ENCODE measurements at regions not wholly inside any gene's neighbourhood (a gene's known extent, or its start where the extent isn't known, plus 50 kb on each side); places are given as distances from the start of the nearest gene placed in this dataset.

DNA sequence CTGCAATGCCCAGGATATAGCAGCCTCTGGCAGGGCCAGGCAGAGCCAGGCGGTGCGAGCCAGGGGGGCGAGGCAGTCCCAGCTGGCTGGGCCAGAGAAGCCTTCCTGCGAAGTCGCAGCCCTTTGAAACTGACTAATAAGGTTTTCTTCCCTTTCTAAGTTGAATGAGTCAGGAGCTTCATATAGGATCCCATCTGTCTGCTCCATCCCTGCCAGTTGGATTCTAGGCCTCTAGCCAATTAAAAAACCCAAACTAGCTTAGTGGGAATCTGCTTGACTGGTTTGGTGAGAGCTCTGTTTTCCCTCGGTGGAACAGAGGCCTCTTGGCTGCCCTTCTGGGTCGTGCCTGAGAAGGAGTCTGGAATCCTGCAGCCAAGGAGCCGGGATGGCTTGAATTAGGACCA is 70.1 kb upstream of the RAPGEF1 start:
- Histone ChIP-seq H3K27me3 (ENCODE audit: insufficient read depth, low read length) (no peaks in the 10 kb centered on the region), H3K4me1 (ENCODE audit: insufficient read depth, low read length) (peaks cover 14% of the 10 kb centered on the region), H3K9ac (ENCODE audit: low read depth, low read length) (no peak overlapping the region), H3K9me3 (ENCODE audit: insufficient read depth, low read depth, low read length) (no peaks in the 10 kb centered on the region), H3K36me3 (ENCODE audit: insufficient read depth, low read depth, low read length) (no peaks in the 10 kb centered on the region), H3K4me3 (ENCODE audit: low read length) (no peak overlapping the region), H3K27ac (ENCODE audit: low read length) (no peak overlapping the region)

DNA sequence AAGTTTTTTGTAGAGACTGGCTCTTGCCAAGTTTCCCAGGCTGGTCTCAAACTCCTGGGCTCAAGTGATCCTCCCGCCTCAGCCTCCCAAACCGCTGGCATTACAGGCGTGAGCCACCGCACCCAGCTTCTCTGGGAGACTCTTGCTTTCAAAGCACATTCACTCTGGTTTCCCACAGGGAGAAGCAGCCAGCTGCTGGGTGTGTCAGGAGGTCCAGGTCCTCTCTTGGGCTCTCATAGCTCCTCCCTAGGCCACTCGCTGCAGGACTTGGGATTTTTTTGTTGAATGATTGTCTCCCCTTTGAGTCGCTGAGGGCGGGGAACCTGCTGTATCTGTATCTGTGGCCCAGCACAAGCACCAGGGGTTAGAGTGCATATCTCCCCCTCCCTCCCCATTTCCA is 68.4 kb upstream of the RAPGEF1 start:
- Histone ChIP-seq H3K4me3 (ENCODE audit: low read length) (no peak overlapping the region), H3K4me1 (ENCODE audit: insufficient read depth, low read length) (peaks cover 14% of the 10 kb centered on the region), H3K36me3 (ENCODE audit: insufficient read depth, low read depth, low read length) (no peaks in the 10 kb centered on the region), H3K27me3 (ENCODE audit: insufficient read depth, low read length) (no peaks in the 10 kb centered on the region), H3K9me3 (ENCODE audit: insufficient read depth, low read depth, low read length) (no peaks in the 10 kb centered on the region), H3K27ac (ENCODE audit: low read length) (no peak overlapping the region), H3K9ac (ENCODE audit: low read depth, low read length) (peak overlapping the region; percentile 20; the same call in 1 of the 2 replicates)

GRCh38 chr9:131807144-131807983 is 67.5 kb upstream of the RAPGEF1 start:
- Histone ChIP-seq H3K9me3 (ENCODE audit: insufficient read depth, low read depth, low read length) (no peaks in the 10 kb centered on the region), H3K27me3 (ENCODE audit: insufficient read depth, low read length) (no peaks in the 10 kb centered on the region), H3K36me3 (ENCODE audit: insufficient read depth, low read depth, low read length) (no peaks in the 10 kb centered on the region), H3K9ac (ENCODE audit: low read depth, low read length) (peak overlapping the region; percentile 62; the same call in 1 of the 2 replicates), H3K27ac (ENCODE audit: low read length) (no peak overlapping the region), H3K4me3 (ENCODE audit: low read length) (peak overlapping the region; percentile 66), H3K4me1 (ENCODE audit: insufficient read depth, low read length) (peaks cover 14% of the 10 kb centered on the region)

DNA sequence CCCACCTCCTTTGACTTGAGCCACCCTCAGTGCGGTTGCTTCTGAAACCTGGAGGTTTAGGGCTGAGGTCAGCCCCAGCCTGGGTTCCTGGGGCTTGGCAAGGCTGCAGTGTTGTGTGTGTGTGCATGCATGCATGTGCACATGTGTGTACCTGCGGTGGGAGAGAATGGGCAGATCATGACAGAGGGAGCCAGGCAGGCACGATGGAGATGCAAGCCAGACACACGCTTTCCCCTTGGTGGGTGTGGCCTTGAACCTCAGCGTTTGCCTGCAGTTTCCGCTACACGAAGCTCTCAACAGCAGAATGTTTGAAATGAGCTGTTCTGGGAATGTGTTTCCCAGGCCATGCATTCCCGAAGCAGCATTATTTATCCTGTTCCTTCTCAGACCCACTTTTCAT is 65.9 kb upstream of the RAPGEF1 start:
- H3K27me3 ChIP-seq (ENCODE audit: insufficient read depth, low read length): no peaks in the 10 kb centered on the region
- H3K27ac ChIP-seq (ENCODE audit: low read length): no peak overlapping the region
- H3K9me3 ChIP-seq (ENCODE audit: insufficient read depth, low read depth, low read length): no peaks in the 10 kb centered on the region
- no peaks in the 10 kb centered on the region for H3K36me3 ChIP-seq (ENCODE audit: insufficient read depth, low read depth, low read length)
- H3K4me1 ChIP-seq (ENCODE audit: insufficient read depth, low read length): peaks cover 14% of the 10 kb centered on the region
- no peak overlapping the region for H3K4me3 ChIP-seq (ENCODE audit: low read length)
- no peak overlapping the region for H3K9ac ChIP-seq (ENCODE audit: low read depth, low read length)

GRCh38 chr9:131804826-131805225 is 65.0 kb upstream of the RAPGEF1 start:
- no peaks in the 10 kb centered on the region for H3K36me3 ChIP-seq (ENCODE audit: insufficient read depth, low read depth, low read length)
- H3K27me3 ChIP-seq (ENCODE audit: insufficient read depth, low read length): no peaks in the 10 kb centered on the region
- H3K27ac ChIP-seq (ENCODE audit: low read length): no peak overlapping the region
- no peaks in the 10 kb centered on the region for H3K9me3 ChIP-seq (ENCODE audit: insufficient read depth, low read depth, low read length)
- no peak overlapping the region for H3K9ac ChIP-seq (ENCODE audit: low read depth, low read length)
- peaks cover 14% of the 10 kb centered on the region for H3K4me1 ChIP-seq (ENCODE audit: insufficient read depth, low read length)
- no peak overlapping the region for H3K4me3 ChIP-seq (ENCODE audit: low read length)

- no peaks in the 10 kb centered on the region for H3K9me3 ChIP-seq (ENCODE audit: insufficient read depth, low read depth, low read length)
- no peaks in the 10 kb centered on the region for H3K36me3 ChIP-seq (ENCODE audit: insufficient read depth, low read depth, low read length)
- no peak overlapping the region for H3K27ac ChIP-seq (ENCODE audit: low read length)
- no peak overlapping the region for H3K9ac ChIP-seq (ENCODE audit: low read depth, low read length)
- no peaks in the 10 kb centered on the region for H3K27me3 ChIP-seq (ENCODE audit: insufficient read depth, low read length)
- H3K4me3 ChIP-seq (ENCODE audit: low read length): no peak overlapping the region
- H3K4me1 ChIP-seq (ENCODE audit: insufficient read depth, low read length): peaks cover 14% of the 10 kb centered on the region
Measured at GRCh38 chr9:131803758-131804411, 64.0 kb upstream of the RAPGEF1 start.

DNA sequence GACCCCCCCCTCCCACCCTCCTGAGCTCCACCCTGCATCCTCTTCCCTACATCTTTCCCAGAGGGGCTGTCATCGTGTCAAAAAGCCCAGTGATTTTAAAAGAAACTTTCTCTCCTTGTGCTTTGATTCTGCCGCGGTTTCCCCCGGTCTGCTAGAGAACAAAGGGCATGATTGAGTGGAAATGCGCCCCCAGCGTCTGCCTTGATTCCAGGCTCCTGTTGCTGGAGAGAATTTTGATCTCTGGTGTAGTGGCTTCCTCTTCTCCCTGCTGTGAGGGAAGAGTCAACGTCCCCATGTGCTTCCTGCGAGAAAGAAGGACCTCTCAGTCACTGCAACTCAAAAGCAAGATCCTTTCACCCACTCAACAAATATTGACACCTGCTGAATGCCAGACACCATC is 61.9 kb upstream of the RAPGEF1 start:
- Histone ChIP-seq H3K27me3 (ENCODE audit: insufficient read depth, low read length) (no peaks in the 10 kb centered on the region; the same call in 1 of the 2 replicates), H3K4me1 (ENCODE audit: insufficient read depth, low read length) (peaks cover 11% of the 10 kb centered on the region), H3K36me3 (ENCODE audit: insufficient read depth, low read depth, low read length) (no peaks in the 10 kb centered on the region), H3K9ac (ENCODE audit: low read depth, low read length) (no peak overlapping the region), H3K9me3 (ENCODE audit: insufficient read depth, low read depth, low read length) (no peaks in the 10 kb centered on the region), H3K27ac (ENCODE audit: low read length) (no peak overlapping the region), H3K4me3 (ENCODE audit: low read length) (no peak overlapping the region)

DNA sequence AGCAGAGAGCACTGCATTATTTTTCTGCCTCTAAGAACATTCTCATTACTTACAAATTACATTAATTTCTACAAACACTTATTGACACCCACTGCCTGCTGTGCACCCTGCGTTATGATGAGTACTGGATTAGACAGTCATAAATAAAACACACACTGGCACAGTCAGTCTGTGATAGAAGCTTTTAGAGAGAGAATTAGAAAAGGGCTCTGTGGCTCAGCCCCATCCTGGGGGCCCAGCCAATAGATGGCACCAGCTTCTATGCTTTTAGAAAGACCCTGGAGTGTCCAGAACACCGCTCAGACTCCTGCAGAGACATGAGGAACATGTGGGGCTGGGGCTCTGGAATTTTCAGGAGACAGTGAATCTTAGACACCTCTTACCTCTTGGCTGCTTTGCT is 61.0 kb upstream of the RAPGEF1 start:
- no peaks in the 10 kb centered on the region for H3K36me3 ChIP-seq (ENCODE audit: insufficient read depth, low read depth, low read length)
- H3K27ac ChIP-seq (ENCODE audit: low read length): no peak overlapping the region
- H3K9me3 ChIP-seq (ENCODE audit: insufficient read depth, low read depth, low read length): no peaks in the 10 kb centered on the region
- no peak overlapping the region for H3K9ac ChIP-seq (ENCODE audit: low read depth, low read length)
- no peak overlapping the region for H3K4me3 ChIP-seq (ENCODE audit: low read length)
- 0 out of 2 replicates have a peak, but pooled peaks cover 1% of the 10 kb centered on the region for H3K4me1 ChIP-seq (ENCODE audit: insufficient read depth, low read length)
- H3K27me3 ChIP-seq (ENCODE audit: insufficient read depth, low read length): no peaks in the 10 kb centered on the region; the same call in 1 of the 2 replicates

DNA sequence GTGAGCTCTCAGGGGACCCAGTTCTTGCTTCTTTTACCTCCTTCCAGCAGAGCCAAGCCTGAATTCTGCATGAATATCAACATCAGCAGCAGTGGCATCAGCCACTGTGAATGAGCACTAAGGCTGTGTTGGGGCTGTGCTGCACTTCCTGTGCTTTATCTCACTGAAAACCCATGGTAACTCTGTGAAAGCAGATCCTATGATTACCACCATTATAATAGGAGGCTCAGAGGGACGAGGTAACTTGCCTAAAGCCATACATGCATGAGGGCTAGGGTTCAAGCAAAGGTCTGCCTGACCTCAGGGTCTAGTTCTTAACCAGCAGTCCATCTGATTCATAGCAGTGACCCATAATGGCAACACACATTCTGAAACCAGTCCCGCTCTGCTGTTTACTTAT is 60.5 kb upstream of the RAPGEF1 start:
- Histone ChIP-seq H3K9ac (ENCODE audit: low read depth, low read length) (no peak overlapping the region), H3K4me3 (ENCODE audit: low read length) (no peak overlapping the region), H3K27me3 (ENCODE audit: insufficient read depth, low read length) (no peaks in the 10 kb centered on the region; the same call in 1 of the 2 replicates), H3K27ac (ENCODE audit: low read length) (no peak overlapping the region), H3K9me3 (ENCODE audit: insufficient read depth, low read depth, low read length) (no peaks in the 10 kb centered on the region), H3K4me1 (ENCODE audit: insufficient read depth, low read length) (no peaks in the 10 kb centered on the region), H3K36me3 (ENCODE audit: insufficient read depth, low read depth, low read length) (no peaks in the 10 kb centered on the region)

- no peaks in the 10 kb centered on the region; the same call in none of the 2 replicates for H3K27me3 ChIP-seq (ENCODE audit: insufficient read depth, low read length)
- no peaks in the 10 kb centered on the region for H3K36me3 ChIP-seq (ENCODE audit: insufficient read depth, low read depth, low read length)
- H3K27ac ChIP-seq (ENCODE audit: low read length): no peak overlapping the region
- H3K4me3 ChIP-seq (ENCODE audit: low read length): no peak overlapping the region
- no peaks in the 10 kb centered on the region for H3K9me3 ChIP-seq (ENCODE audit: insufficient read depth, low read depth, low read length)
- no peak overlapping the region for H3K9ac ChIP-seq (ENCODE audit: low read depth, low read length)
- H3K4me1 ChIP-seq (ENCODE audit: insufficient read depth, low read length): peaks cover 8% of the 10 kb centered on the region
Measured at GRCh38 chr9:131799177-131799823, 59.4 kb upstream of the RAPGEF1 start.

GRCh38 chr9:131798246-131798645 is 58.4 kb upstream of the RAPGEF1 start:
- H3K9ac ChIP-seq (ENCODE audit: low read depth, low read length): no peak overlapping the region
- peaks cover 9% of the 10 kb centered on the region for H3K4me1 ChIP-seq (ENCODE audit: insufficient read depth, low read length)
- H3K9me3 ChIP-seq (ENCODE audit: insufficient read depth, low read depth, low read length): no peaks in the 10 kb centered on the region
- H3K27ac ChIP-seq (ENCODE audit: low read length): no peak overlapping the region
- H3K36me3 ChIP-seq (ENCODE audit: insufficient read depth, low read depth, low read length): no peaks in the 10 kb centered on the region
- no peak overlapping the region for H3K4me3 ChIP-seq (ENCODE audit: low read length)
- H3K27me3 ChIP-seq (ENCODE audit: insufficient read depth, low read length): no peaks in the 10 kb centered on the region; the same call in none of the 2 replicates
